ENCODE measurements at regions not wholly inside any gene's neighbourhood (a gene's known extent, or its start where the extent isn't known, plus 50 kb on each side); places are given as distances from the start of the nearest gene placed in this dataset.
A peak's percentile ranks its signal among the peaks of the same experiment; 100 is the strongest.

DNA sequence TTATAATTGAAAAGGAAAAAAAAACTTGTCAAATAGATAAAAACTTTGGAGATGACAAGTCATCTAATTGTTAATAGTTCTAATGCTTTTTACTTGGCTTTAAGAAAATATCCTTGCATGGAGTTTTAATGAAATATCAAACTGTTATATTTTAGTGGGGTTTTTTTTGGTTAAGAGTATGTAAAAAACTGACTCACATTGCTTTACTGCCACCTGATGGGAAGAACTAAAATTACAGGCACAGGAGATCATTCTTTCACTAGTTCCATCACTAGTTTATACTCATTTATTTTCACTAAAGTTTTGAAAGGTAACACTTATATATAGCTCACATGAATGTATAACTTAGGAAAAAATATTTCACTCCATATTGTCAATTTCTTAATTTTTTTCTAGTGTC is 309.1 kb downstream of the LMBRD1 start:
- in situ Hi-C loops (cut with MboI) (no loop called here), intact Hi-C loops (cut with micrococcal nuclease) (no loop called here)
- Histone ChIP-seq H3K36me3 (ENCODE audit: control insufficient read depth, insufficient read depth, low read length) (no peaks in the 10 kb centered on the region), H3K9me3 (replicated peaks; ENCODE audit: control insufficient read depth, insufficient read depth, low read depth, low read length) (no peaks in the 10 kb centered on the region), H3K9me1 (ENCODE audit: control insufficient read depth, insufficient read depth, low read length) (no peaks in the 10 kb centered on the region), H4K20me1 (replicated peaks; ENCODE audit: control insufficient read depth, insufficient read depth, low read length) (no peaks in the 10 kb centered on the region), H3K27me3 (ENCODE audit: control insufficient read depth in 2 of 2, insufficient read depth in 2 of 2, low read length in 2 of 2) (no peaks in the 10 kb centered on the region), H3K4me1 (replicated peaks in 1 of 2; ENCODE audit: control insufficient read depth in 2 of 2, insufficient read depth in 2 of 2, low read length in 2 of 2) (no peaks in the 10 kb centered on the region), H3K79me2 (ENCODE audit: control insufficient read depth, insufficient read depth, low read length) (no peaks in the 10 kb centered on the region), H2AFZ (ENCODE audit: low read depth, low read length) (no peak overlapping the region), H3K27ac (ENCODE audit: extremely low read depth, low read depth, low read length) (no peak overlapping the region), H3K4me2 (ENCODE audit: insufficient read depth, low read length) (no peak overlapping the region), H3K9ac (ENCODE audit: insufficient read depth in 1 of 2, low read depth in 2 of 2, low read length in 2 of 2) (no peak overlapping the region), H3K4me3 (no peak overlapping the region)
- no peak for FAIRE-seq
- no TSS peak for BruUV-seq (replicated peaks)
- ChIA-PET CTCF (ENCODE audit: low intra/inter-chr PET ratio) (interaction anchor here (0.6 kb wide), 1 partner anchor 579 kb away, joined by 3 read pairs; no protein-coding TSS in a partner anchor), POLR2A (no interaction called here)
- peak; percentile 7 to 23 (median 12) for DNase-seq (ENCODE audit: extremely low read depth in 1 of 4, low spot score in 3 of 4)
- no peak for ATAC-seq
- TF ChIP-seq ZFP30 (CRISPR knock-in tag; IDR thresholded peaks at IDR 0.05; ENCODE audit: borderline replicate concordance) (no peak), ZNF507 (tag; conservative IDR thresholded peaks at IDR 0.05) (no peak), FOXK1 (CRISPR knock-in tag; IDR thresholded peaks at IDR 0.05; ENCODE audit: borderline replicate concordance) (no peak), ZNF121 (CRISPR knock-in tag; conservative IDR thresholded peaks at IDR 0.05) (no peak), ZNF780A (CRISPR knock-in tag; IDR thresholded peaks at IDR 0.05) (no peak), ZNF384 (IDR thresholded peaks at IDR 0.05; ENCODE audit: low read depth, low read length) (peak; percentile 9; the same call in 1 of the 2 replicates), HDAC3 (IDR thresholded peaks at IDR 0.05; ENCODE audit: borderline replicate concordance, partially characterized antibody) (no peak), YY1 (IDR thresholded peaks at IDR 0.05; ENCODE audit: borderline replicate concordance in 1 of 3, control insufficient read depth in 1 of 3, extremely low read depth in 1 of 3, insufficient read depth in 3 of 3, insufficient read length in 1 of 3, insufficient replicate concordance in 2 of 3, low read depth in 1 of 3, low read length in 2 of 3) (no peak), HDAC2 (IDR thresholded peaks at IDR 0.05) (no peak), ZBTB1 (CRISPR knock-in tag; IDR thresholded peaks at IDR 0.05; ENCODE audit: borderline replicate concordance, low read depth) (no peak), MCM3 (IDR thresholded peaks at IDR 0.05) (no peak), ZNF644 (tag; IDR thresholded peaks at IDR 0.05; ENCODE audit: low read depth) (no peak)
- TF ChIP-seq, protein P1, sequence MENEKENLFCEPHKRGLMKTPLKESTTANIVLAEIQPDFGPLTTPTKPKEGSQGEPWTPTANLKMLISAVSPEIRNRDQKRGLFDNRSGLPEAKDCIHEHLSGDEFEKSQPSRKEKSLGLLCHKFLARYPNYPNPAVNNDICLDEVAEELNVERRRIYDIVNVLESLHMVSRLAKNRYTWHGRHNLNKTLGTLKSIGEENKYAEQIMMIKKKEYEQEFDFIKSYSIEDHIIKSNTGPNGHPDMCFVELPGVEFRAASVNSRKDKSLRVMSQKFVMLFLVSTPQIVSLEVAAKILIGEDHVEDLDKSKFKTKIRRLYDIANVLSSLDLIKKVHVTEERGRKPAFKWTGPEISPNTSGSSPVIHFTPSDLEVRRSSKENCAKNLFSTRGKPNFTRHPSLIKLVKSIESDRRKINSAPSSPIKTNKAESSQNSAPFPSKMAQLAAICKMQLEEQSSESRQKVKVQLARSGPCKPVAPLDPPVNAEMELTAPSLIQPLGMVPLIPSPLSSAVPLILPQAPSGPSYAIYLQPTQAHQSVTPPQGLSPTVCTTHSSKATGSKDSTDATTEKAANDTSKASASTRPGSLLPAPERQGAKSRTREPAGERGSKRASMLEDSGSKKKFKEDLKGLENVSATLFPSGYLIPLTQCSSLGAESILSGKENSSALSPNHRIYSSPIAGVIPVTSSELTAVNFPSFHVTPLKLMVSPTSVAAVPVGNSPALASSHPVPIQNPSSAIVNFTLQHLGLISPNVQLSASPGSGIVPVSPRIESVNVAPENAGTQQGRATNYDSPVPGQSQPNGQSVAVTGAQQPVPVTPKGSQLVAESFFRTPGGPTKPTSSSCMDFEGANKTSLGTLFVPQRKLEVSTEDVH (IDR thresholded peaks at IDR 0.05; ENCODE audit: low read depth, partially characterized antibody): no peak
- TF ChIP-seq, protein P2, sequence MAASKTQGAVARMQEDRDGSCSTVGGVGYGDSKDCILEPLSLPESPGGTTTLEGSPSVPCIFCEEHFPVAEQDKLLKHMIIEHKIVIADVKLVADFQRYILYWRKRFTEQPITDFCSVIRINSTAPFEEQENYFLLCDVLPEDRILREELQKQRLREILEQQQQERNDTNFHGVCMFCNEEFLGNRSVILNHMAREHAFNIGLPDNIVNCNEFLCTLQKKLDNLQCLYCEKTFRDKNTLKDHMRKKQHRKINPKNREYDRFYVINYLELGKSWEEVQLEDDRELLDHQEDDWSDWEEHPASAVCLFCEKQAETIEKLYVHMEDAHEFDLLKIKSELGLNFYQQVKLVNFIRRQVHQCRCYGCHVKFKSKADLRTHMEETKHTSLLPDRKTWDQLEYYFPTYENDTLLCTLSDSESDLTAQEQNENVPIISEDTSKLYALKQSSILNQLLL (CRISPR knock-in tag; IDR thresholded peaks at IDR 0.05; ENCODE audit: borderline replicate concordance): no peak
- TF ChIP-seq, protein P3, sequence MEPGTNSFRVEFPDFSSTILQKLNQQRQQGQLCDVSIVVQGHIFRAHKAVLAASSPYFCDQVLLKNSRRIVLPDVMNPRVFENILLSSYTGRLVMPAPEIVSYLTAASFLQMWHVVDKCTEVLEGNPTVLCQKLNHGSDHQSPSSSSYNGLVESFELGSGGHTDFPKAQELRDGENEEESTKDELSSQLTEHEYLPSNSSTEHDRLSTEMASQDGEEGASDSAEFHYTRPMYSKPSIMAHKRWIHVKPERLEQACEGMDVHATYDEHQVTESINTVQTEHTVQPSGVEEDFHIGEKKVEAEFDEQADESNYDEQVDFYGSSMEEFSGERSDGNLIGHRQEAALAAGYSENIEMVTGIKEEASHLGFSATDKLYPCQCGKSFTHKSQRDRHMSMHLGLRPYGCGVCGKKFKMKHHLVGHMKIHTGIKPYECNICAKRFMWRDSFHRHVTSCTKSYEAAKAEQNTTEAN (CRISPR knock-in tag; IDR thresholded peaks at IDR 0.05): no peak
- TF ChIP-seq, protein P4, sequence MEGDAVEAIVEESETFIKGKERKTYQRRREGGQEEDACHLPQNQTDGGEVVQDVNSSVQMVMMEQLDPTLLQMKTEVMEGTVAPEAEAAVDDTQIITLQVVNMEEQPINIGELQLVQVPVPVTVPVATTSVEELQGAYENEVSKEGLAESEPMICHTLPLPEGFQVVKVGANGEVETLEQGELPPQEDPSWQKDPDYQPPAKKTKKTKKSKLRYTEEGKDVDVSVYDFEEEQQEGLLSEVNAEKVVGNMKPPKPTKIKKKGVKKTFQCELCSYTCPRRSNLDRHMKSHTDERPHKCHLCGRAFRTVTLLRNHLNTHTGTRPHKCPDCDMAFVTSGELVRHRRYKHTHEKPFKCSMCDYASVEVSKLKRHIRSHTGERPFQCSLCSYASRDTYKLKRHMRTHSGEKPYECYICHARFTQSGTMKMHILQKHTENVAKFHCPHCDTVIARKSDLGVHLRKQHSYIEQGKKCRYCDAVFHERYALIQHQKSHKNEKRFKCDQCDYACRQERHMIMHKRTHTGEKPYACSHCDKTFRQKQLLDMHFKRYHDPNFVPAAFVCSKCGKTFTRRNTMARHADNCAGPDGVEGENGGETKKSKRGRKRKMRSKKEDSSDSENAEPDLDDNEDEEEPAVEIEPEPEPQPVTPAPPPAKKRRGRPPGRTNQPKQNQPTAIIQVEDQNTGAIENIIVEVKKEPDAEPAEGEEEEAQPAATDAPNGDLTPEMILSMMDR (IDR thresholded peaks at IDR 0.05 in 2 of 3, conservative IDR thresholded peaks at IDR 0.05 in 1 of 3; ENCODE audit: insufficient read depth in 2 of 3, low read depth in 1 of 3, low read length in 3 of 3): peak in 1 of 3 experiments; percentile 47; a peak in 2 of 6 replicates
